HG02759 (cell line): ENCODE measurements at regions not wholly inside any gene's neighbourhood (a gene's known extent, or its start where the extent isn't known, plus 50 kb on each side); places are given as distances from the start of the nearest gene placed in this dataset.
"Not testable (repeated sequence)": the region's sequence is repeated elsewhere in the genome, so short reads cannot be mapped to it uniquely, and the experiment has no call there.

Experiments used
- ATAC-seq: cut with Tn5 transposase; IDR thresholded peaks from one replicate; pipeline ENCODE4 v1.9.1; 2021; ENCODE audit warnings: mild to moderate bottlenecking, moderate library complexity; ENCODE audit not compliant: unreplicated experiment

DNA sequence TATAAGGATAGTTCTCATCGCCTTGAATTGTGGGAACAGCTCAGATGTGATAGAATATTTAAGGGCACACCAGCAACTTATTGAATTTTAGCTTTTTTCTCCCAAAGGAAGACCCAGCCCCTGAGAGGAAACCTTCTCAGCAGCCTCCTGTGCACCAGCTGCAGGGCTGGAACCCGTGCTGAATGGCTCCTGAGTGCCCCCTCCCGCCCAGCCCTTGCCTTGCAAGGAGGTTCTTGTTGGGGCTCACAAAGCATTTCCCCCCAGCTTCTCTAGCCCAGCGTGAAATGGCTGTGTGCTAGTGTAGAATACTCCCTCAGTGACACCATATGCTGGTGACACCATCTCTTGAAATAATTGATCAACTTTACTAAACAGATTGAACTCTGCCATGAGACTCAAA lies 1227.4 kb downstream of the TMEM121 start:
- ATAC-seq = not testable (repeated sequence)

DNA sequence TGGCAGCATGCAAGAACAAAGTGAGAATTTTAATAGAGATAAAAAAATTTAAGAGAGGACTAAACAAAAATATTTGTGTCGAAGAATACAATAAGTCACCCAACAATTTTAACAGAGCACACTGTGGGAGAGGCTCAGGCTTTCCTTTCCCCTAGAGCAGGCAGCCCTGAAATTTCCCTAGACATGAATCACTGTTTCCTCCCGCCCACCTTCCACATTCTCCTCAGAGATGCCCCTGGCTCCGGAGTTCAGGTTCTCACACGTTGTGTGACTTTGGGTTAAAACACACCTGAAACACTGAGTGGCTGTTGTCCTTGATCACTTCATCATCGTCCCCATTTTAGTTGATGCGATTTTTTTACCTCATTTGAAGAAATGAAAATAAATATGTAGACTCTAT lies 1231.1 kb downstream of the TMEM121 start:
- ATAC-seq = not testable (repeated sequence)

DNA sequence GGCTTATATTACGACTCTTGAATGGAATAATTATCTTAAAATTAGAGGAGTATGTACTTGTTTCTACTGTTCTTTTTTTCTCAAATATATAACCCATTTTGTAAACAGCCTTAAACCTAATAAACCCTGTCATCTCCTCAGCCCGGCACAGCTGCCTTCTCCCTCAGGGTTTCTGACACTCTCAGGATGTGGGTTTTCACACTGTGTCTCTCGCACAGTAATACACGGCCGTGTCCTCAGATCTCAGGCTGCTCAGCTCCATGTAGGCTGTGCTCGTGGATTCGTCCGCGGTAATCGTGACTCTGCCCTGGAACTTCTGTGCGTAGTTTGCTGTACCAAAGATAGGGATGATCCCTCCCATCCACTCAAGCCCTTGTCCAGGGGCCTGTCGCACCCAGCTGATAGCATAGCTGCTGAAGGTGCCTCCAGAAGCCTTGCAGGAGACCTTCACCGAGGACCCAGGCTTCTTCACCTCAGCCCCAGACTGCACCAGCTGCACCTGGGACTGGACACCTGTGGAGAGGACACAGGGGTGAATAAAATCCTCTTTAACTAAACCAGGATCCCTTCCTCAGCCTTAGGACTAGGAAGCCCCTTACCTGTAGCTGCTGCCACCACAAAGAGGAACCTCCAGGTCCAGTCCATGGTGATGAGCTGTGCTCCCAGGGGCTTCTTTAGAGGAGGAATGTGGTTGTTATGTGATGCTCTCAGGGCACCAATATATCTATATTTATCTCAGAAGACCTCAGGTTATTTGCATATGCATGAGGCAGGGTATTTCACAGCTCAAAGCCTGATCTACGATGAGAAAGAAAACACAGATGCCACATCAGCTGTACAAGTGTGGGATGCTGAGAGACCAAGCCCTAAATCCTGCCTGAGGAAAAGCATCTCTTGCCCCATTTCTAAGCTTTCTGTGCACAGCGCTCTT lies 1235.8 kb downstream of the TMEM121 start:
- peak; percentile 58 for ATAC-seq

DNA sequence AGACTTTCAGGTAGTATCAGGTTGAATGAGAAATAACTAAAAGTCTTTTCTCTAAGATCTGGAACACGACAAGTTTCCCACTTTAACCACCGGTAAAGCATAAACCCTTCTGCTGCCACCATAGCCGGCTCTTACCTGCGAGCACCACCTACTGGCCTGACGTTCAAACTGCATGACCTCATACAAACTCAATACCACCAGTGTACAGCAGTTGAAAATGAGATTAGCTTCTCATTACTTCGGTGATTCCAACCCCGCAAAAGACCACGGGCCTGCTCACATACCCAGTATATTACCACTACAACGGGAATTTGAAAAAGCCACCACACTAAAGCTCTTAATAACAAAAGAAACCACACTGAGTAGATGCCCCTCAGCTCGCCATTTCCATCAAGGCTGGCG lies 1238.6 kb downstream of the TMEM121 start:
- not testable (repeated sequence) for ATAC-seq

DNA sequence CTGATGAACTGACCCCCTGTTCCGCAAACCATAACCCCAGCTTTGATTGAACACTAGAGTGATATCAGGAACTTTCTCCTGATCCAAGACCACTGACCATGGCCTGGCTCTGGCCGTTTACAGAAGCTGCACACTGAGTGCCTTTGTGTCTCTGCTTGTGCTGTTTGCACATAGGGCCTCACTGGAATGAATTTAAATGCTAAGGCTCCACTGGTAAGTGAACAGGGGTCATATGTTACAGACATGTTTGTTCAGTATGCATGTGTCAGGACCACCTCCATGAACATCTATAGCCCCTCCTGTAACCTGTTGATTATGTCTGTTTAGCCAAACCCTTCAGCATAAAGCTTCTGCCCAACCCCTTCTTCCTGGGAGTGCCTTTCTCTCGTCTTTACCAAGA lies 1239.8 kb downstream of the TMEM121 start:
- no peak for ATAC-seq

DNA sequence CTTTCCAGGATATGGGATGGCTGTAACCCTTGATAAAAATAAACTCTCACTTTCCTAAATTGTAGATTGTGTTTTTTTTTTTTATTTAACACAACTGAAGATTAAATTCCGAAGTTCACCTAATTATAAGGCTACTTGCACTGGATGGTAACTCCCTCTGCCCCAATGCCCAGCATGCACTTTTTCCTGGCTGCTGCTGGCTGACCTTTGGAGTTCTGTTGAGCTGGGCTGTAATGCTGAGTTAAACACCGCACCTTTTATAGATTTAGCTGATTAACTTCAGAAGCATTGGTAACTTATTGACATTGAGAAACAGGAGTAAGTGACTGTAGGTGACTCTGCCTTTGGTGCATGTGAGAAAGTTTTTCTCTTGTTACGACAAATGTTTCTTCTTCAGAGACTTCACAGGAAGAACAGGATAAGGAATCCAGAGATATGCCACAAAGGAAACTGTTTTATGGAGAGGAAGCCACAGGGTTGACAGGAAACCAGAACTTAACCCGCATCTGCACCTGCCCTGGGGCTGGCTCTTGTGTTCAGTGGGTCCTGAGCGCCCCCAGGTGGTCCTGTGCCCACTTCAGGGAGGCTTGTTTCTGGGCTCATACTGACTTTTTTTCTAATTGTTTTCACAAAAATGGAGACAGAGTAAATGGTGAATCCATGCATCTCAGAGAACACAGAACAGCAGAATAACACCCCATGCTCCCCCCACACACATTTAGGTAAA lies 1240.3 kb downstream of the TMEM121 start:
- not testable (repeated sequence) for ATAC-seq

DNA sequence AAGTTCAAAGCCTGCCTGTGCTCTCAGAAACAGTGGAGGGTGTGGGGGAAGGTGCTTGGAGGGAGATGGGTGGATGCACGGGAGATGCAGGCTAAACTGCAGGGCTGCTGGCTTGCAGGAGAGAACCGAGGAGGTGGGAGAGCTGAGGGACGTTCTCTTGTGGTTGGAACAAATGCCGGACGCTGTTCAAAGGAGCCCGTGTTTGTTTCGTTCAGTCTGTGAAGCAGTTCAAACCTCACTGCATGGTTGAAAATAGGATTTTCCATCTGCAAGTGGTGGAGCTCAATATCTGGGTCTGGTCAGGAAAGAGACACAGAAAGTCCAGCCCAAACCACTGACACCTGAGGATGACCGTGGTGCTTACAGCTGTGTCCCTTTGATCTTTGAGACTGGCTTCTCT lies 1241.8 kb downstream of the TMEM121 start:
- not testable (repeated sequence) for ATAC-seq

DNA sequence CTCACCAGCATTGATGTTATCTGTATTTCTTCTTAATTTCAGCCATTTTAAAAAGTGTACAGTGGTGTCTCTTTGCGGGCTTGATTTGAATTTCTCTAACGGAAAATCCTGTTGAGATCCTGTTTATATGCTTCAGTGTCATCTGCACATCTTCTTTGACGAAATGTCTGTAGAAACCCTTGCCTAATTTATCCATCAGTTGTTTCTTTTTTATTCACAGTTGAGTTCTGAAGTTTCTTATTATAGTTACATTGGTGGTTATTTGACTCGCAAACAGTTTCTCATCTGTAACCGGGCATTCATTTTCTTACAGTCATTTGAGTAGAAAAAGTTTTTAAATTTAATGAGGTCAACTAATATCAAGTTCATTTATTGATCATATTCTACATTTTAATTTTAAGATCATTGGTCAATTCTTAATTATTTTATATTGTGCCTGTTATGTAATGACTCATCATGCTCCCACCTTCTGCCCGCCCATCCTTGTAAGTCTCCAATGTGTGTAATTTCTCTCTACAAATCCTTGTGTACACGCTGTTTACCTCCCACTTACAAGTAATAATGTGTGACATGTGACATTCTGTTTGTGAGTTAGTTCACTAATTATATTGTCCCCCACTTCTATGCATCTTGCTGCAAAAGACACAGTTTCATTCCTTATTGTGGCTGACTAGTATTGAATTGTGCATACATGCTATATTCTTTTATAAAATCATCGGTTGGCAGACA lies 1242.8 kb downstream of the TMEM121 start:
- not testable (repeated sequence) for ATAC-seq

DNA sequence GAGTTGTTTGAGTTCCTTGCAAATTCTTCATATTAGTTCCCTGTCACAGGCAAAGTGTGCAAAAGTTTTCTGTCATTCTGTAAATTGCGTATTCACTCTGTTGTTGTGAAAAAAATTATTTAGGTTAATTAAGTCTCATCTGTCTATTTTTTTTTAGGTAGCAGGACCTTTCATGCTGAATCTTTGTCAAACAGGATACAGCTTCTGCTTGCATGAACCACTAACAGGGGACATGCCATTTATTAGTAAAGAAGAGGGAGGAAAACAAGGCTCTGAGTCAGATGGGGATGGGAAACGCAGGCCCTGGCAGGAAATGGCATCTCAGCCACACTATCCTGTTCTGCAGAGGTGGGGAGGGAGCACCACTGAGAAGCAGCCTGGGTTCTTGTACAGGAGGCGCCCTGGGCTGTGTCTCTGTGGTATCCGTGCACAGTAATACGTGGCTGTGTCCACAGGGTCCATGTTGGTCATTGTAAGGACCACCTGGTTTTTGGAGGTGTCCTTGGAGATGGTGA lies 1243.8 kb downstream of the TMEM121 start:
- ATAC-seq = not testable (repeated sequence)

DNA sequence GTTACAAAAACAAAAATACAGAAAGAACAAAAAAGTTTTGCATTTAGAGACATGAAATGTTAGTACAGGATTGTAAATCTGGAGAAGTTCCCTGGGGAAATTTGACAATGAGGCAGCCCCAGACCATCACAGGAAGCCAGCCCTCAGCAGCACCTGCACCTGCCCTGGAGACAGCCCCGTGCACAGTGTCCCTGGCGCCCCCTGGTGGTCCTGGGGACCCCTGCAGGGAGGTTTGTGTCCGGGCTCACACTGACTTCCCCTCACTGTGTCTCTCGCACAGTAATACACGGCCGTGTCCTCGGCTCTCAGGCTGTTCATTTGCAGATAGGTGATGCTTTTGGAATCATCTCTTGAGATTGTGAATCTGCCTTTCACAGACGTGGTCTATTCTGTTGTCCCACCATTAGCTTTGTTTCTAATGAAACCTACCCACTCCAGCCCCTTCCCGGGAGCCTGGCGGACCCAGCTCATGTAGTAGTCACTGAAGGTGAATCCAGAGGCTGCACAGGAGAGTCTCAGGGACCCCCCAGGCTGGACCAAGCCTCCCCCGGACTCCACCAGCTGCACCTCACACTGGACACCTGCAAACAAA lies 1248.6 kb downstream of the TMEM121 start:
- not testable (repeated sequence) for ATAC-seq

DNA sequence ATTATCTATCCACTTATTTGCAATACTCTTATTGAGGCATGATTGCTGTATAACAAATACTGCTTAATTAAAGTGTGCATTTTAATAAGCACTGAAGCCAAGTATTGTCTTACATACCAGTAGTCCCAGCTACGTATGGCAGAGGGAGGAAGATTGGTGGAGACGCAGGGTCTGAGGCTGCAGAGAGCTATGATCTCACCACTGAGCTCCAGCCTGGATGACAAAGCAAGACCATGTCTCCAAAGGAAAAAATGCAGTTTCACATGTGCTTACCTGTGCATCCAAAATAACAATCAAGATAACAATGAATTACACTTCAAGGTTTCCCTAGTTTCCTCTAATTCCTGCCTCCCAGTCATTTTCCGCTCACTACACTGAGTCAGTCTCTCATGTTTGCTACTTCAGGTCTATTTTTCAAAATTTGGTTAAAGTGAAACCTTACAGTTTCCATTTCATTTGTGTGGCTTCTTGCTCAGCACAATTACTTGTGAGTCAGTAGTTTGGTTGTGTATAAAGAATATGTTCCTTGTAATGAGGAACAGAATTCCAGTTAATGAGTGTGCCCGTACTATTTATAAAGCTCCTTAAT lies 1250.1 kb downstream of the TMEM121 start:
- no peak for ATAC-seq

DNA sequence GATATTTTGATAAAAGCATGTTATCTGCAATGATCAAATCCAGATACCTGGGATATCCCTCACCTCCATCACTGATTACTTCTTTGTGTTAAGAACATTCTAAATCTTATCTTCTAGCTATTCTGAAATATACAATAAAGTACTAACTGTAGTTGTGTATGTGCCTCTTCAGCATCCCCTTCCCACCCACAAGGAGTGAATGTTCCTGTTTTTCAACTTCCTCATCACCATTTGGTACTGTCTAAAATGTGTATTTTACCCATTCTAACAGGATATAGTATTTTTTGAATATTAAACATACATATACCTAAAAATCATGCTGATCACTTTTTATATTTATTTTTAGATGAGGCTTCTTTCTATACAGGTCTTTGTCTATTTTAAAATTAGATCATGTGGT lies 1252.6 kb downstream of the TMEM121 start:
- no peak for ATAC-seq

DNA sequence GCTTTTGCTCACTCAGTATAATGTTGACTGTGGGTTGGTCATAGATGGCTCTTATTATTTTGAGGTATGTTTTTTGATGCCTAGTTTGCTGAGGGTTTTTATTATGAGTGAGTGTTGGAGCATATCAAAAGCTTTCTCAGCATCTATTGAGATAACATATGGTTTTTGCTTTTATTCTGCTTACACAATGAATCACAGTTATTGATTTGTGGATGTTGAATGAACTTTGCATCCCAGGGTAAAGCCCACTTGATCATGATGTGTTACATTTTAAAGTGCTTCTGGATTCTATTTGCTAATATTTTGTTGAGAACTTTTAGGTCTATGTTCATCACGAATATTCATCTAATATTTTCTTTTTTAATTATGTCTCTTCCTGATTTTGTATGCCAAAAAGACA lies 1260.3 kb downstream of the TMEM121 start:
- ATAC-seq = no peak

DNA sequence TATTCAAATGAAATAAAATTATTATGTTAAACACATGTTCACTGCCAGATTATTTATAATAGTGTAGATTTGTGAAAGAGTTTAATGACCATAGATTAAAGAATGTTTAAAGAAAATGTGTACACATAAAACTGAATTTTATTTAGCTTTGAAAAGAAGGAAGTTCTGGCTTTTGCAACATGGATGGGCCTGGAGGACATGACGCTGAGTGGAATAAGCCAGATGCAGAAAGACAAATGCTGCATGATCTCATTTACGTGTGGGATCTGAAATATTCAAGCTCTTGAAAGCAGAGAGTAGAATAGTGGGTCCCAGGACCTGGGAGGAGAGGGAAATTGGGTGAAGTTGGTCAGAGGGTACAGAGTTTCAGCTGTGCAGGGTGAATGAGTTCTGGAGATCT lies 1261.2 kb downstream of the TMEM121 start:
- no peak for ATAC-seq

DNA sequence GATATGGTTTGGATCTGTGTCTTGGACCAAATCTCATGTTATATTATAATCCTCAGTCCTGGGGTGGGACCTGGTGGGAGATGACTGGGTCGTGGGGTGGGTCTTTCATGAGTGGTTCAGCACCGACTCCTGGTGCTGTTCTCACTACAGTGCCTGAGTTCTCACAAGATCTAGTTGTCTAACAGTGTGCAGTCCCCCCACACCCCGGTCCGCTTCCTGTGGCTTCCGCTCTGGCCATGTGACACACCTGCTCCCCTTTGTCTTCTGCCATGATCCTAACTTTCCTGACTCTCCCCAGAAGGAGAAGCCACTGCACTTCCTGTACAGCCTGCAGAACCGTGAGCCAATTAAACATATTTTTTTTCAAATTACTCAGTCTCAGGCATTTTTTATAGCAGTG lies 1262.2 kb downstream of the TMEM121 start:
- no peak for ATAC-seq

DNA sequence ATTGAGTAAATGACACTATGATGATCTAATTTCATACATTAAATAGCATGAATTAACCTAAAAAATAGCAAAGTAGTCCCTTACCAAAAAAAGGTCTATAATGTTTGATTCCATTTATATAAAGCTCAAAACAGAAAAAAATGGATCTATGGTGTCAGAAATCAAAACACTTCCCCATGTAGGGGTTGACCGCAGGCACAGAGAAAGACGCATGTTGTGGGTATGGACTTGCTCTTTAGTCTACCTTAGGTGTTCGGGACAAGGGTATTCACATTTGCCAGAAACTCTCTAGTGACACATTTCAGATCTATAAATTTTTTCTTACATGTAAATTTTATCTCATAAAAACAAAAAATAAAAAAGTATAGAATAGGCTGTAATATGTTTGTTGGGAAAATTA lies 1262.9 kb downstream of the TMEM121 start:
- no peak for ATAC-seq

DNA sequence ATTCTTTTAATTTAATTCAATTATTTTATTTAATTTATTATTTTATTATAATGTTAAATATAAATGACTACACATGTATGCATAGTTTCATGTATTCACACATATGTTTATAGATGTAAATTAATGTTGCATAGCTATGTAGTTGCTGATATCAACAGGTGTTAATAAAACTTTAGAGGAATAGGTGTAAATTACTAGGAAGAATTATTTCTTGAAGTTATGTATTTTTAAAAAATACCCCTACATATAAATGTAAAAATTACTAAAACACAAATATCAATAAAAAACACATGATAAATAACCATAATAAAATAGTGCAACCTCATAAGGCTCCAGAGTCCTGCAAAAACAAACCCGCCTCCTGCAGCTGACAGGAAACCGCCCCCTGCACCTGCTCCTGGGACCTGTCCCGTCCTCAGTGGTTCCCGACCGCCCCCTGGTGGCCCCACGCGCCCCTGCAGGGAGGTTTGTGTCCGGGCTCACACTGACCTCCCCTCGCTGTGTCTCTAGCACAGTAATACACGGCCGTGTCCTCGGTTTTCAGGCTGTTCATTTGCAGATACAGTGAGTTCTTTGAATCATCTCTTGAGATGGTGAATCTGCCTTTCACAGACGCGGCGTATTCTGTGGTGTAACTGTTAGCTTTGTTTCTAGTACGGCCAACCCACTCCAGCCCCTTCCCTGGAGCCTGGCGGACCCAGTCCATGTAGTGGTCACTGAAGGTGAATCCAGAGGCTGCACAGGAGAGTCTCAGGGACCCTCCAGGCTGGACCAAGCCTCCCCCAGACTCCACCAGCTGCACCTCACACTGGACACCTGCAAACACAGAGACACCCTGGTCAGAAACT lies 1264.0 kb downstream of the TMEM121 start:
- no peak for ATAC-seq

DNA sequence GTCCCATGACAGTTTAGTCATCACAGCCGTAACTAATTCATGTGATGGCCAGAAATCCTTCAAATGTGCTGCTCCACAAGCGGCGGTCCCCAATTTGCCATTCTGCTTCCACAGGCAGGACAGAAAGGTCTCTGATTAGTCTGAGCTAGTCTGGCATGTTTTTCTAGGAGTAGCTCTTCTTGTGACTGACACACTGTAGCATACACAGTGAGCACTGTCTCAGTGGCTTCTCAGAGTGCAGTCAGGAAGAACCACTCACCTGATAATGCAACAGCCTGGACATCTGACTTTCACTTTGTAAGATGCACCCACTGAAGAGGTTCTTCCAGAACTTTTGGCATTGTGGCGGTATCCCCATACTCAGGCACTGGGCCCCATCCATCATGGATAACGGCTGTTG lies 1266.2 kb downstream of the TMEM121 start:
- ATAC-seq = no peak

DNA sequence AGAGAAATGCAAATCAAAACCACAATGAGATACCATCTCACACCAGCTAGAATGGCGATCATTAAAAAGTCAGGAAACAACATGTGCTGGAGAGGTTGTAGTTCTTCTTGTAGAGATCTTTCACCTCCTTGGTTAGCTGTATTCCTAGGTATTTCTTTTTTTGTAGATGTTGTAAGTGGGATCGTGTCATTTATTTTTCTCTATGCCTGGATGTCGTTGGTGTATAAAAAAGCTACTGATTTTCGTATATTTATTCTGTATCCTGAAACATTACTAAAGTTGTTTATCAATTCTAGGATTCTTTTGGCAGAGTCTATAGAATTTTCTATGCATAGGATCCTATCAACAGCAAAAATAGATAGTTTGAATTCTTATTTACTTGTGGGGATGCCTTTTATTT lies 1271.8 kb downstream of the TMEM121 start:
- not testable (repeated sequence) for ATAC-seq
